DLD1 (cell line): ENCODE measurements at regions not wholly inside any gene's neighbourhood (a gene's known extent, or its start where the extent isn't known, plus 50 kb on each side); places are given as distances from the start of the nearest gene placed in this dataset.

Experiments used
- in situ Hi-C: cut with HindIII; loops from 2 replicates; pipeline ENCODE4 v1.10.0; 2017; ENCODE audit warnings: low sequenced_read_pairs

- in situ Hi-C loops: loop anchor here (5.0 kb wide), 1 partner anchor 112 kb away; no protein-coding TSS in a partner anchor
Measured at GRCh38 chr22:45094081-45094720, 69.5 kb upstream of the NUP50 start.

GRCh38 chr22:45094825-45095224, 68.9 kb upstream of the NUP50 start:
- in situ Hi-C loops: loop anchor here (5.0 kb wide), 1 partner anchor 113 kb away; no protein-coding TSS in a partner anchor

GRCh38 chr22:45096256-45096907, 67.3 kb upstream of the NUP50 start:
- in situ Hi-C loops: no loop called here

DNA sequence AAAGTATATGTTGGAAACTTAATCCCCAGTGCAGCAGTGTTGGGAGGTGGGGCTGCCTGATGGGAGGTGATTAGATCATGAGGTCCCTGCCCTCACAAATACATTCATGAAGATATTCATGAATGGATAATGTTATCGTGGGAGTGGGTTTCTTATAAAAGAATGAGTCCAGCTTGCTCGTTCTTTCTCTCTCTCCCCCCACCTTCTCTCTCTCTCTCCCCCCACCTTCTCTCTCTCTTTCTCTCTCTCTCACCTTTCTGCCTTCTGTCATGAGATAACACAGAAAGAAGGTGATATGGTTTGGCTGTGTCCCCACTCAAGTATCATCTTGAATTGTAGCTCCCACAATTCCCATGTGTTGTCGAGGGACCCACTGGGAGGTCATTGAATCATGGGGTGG, 66.7 kb upstream of the NUP50 start:
- in situ Hi-C loops: no loop called here

- in situ Hi-C loops: no loop called here
Measured at GRCh38 chr22:45098056-45098455, 65.7 kb upstream of the NUP50 start.

GRCh38 chr22:45099961-45100360, 63.8 kb upstream of the NUP50 start:
- in situ Hi-C loops: no loop called here

GRCh38 chr22:45101515-45102227, 62.1 kb upstream of the NUP50 start:
- in situ Hi-C loops: no loop called here

DNA sequence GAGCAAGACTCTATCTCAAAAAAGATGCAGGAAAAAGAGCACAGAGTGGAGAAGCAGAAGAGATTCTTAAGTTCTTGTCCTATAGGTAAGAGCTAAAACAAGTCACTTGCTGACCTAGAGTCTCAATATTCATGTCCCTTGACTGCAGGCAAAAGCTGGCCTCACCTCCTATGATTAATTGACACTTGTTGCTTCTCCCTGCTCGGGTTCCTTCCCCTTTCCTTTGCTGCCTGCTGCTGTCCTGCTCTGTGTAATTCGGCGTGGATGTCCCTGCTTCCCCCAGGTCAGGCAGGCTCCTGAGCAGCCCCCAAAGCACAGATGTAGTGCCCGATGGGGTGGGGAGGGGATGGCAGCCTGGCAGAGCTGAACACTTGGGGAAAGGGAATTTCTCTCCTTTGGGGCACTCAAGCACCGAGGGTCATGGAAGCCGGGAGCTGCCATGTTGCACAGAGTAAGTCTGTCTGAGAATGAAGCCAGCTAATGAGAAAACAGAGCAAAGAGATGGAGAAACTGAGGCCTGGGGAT, 60.8 kb upstream of the NUP50 start:
- in situ Hi-C loops: no loop called here

DNA sequence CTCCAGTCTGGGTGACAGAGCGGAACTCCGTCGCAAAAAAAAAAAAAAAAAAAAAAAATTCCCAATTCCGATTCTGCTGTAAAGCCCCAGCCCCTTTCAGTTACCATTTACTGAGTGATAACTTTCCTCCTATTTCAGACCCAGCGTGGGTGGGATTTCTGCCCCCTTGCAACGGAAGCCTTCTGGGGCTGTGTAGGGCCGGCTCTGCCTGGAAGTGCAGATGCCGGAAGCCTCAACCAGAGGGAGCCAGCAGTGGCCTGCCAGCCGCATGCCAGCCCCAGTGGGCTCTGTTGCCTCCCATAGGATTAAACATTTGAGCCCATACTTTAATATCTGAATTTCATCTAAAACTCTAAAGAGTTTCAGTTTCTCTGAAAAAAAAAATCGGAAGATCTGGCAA, 60.0 kb upstream of the NUP50 start:
- in situ Hi-C loops: no loop called here

DNA sequence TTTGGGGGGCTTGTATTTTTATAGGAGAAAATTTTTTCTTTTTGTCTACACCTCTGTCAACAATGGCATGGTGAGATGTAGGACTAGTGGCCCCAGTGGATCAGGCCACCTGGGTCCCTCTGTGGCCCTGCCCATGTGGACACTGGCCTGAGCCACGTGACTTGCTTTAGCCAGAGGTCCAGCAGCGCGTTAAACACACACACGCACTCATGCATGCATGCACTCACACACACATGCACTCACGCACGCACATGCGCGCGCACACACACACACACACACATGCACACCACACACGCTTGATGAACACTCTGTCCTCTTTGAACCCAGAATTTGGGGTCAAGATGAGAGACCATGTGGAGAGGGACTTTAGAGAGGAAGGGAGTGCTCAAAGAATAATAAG, 59.4 kb upstream of the NUP50 start:
- in situ Hi-C loops: no loop called here

DNA sequence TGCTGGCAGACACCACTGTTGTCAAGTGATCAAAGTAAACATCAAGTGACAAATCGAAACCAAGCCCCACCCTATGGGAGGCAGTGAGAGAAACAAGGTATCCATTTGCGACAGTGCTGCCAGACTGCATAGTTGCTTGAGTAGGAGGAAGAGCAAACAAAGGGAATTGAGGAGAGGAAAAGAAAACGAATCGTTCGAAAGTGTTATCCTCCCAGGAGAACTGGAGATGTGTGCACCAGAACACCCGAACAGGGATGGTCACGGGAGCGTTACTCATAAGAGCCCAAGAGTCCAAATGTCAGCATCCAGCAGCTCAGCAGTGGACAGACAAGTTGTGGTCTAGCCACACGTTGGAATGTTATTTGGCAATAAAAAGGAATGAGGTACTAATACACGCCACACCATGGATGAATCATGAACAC, 58.4 kb upstream of the NUP50 start:
- in situ Hi-C loops: no loop called here

DNA sequence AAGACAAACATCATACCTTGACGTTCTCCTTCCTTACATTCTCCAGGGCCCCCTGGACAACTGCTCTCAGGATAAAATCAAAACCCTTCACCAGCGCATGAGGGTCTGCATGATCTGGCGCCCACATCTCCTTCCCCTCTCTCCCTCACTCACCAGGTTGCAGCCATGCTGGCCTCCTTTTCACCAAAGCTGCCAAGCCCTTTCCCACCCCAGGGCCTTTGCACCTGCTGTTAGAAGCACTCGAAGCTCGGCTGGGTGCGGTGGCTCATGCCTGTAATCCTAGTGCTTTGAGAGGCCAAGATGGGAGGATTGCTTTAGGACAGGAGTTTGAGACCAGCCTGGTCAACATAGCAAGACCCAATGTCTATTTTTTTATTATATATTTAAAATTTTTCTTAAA, 56.1 kb upstream of the NUP50 start:
- in situ Hi-C loops: no loop called here

GRCh38 chr22:45112136-45112879, 51.4 kb upstream of the NUP50 start:
- in situ Hi-C loops: no loop called here
